Keratinocyte (primary cell): ENCODE measurements at regions not wholly inside any gene's neighbourhood (a gene's known extent, or its start where the extent isn't known, plus 50 kb on each side); places are given as distances from the start of the nearest gene placed in this dataset.

Source experiments
- DNase-seq: peaks from one replicate; pipeline ENCODE4 v3.0.0-alpha.2; 2011; ENCODE audit warnings: low read depth, missing footprints, low spot score
- FAIRE-seq: peaks from 2 replicates; lab custom pipeline; 2011; peaks lifted over from hg19 to GRCh38; lab: Jason Lieb, UNC
- H2AFZ ChIP-seq: 2 replicates; pipeline ENCODE4 v1.6.0; 2012; ENCODE audit warnings: low read length, control low read depth, inconsistent platforms; ENCODE audit not compliant: control insufficient read depth
- H3K27ac ChIP-seq: 2 replicates; pipeline ENCODE4 v1.5.1; 2011; ENCODE audit warnings: low read length; ENCODE audit not compliant: control insufficient read depth, insufficient read depth
- H3K27me3 ChIP-seq: 3 replicates; pipeline ENCODE4 v1.6.0; 2011; ENCODE audit warnings: low read length; ENCODE audit not compliant: control insufficient read depth, insufficient read depth; ENCODE audit errors: extremely low read depth
- H3K36me3 ChIP-seq, 2 experiments: 2 replicates in 1 of 2; 3 replicates in 1 of 2; pipeline ENCODE4 v1.5.1; 2011; ENCODE audit warnings: low read length in 2 of 2, mild to moderate bottlenecking in 1 of 2; ENCODE audit not compliant: control insufficient read depth in 2 of 2, insufficient read depth in 2 of 2; ENCODE audit errors: extremely low read depth in 1 of 2
- H3K4me1 ChIP-seq: 3 replicates; pipeline ENCODE4 v1.5.1; 2011; ENCODE audit warnings: low read length; ENCODE audit not compliant: control insufficient read depth, insufficient read depth; ENCODE audit errors: extremely low read depth
- H3K4me2 ChIP-seq: 3 replicates; pipeline ENCODE4 v1.6.0; 2011; ENCODE audit warnings: low read depth, low read length; ENCODE audit not compliant: control insufficient read depth, insufficient read depth; ENCODE audit errors: extremely low read depth
- H3K4me3 ChIP-seq, 3 experiments: fragments of 200-600 bp in 1 of 3; sonication (generic) in 1 of 3; 2 replicates in 2 of 3; 3 replicates in 1 of 3; pipeline ENCODE4 v1.5.1; 2011 to 2016; ENCODE audit warnings: low read length in 3 of 3, mild to moderate bottlenecking in 3 of 3, control low read depth in 2 of 3, inconsistent platforms in 1 of 3, low read depth in 1 of 3, mixed read lengths in 1 of 3, mixed run types in 1 of 3, moderate library complexity in 1 of 3; ENCODE audit not compliant: control insufficient read depth in 2 of 3, insufficient read depth in 2 of 3; ENCODE audit errors: extremely low read depth in 1 of 3
- H3K79me2 ChIP-seq: 2 replicates; pipeline ENCODE4 v1.6.0; 2012; ENCODE audit warnings: low read length; ENCODE audit not compliant: control insufficient read depth, insufficient read depth
- H3K9ac ChIP-seq: 3 replicates; pipeline ENCODE4 v1.6.0; 2011; ENCODE audit warnings: low read length; ENCODE audit not compliant: control insufficient read depth, insufficient read depth; ENCODE audit errors: extremely low read depth
- H3K9me1 ChIP-seq: 3 replicates; pipeline ENCODE4 v1.6.0; 2011; ENCODE audit warnings: low read length; ENCODE audit not compliant: control insufficient read depth, insufficient read depth; ENCODE audit errors: extremely low read depth
- H3K9me3 ChIP-seq: 2 replicates; pipeline ENCODE4 v1.5.1; 2012; ENCODE audit warnings: low read depth, low read length; ENCODE audit not compliant: control insufficient read depth
- H4K20me1 ChIP-seq: 3 replicates; pipeline ENCODE4 v1.6.0; 2011; ENCODE audit warnings: low read length; ENCODE audit not compliant: control insufficient read depth, insufficient read depth; ENCODE audit errors: extremely low read depth
- CTCF ChIP-seq, 3 experiments: IDR thresholded peaks in 1 of 3; conservative IDR thresholded peaks in 1 of 3; optimal IDR thresholded peaks in 1 of 3; 2 replicates in 2 of 3; 3 replicates in 1 of 3; pipeline versions ENCODE3 to v1.5.1; 2011; ENCODE audit warnings: low read length in 3 of 3, mild to moderate bottlenecking in 3 of 3, moderate library complexity in 2 of 3, control low read depth in 1 of 3, inconsistent platforms in 1 of 3; ENCODE audit not compliant: insufficient read depth in 2 of 3; ENCODE audit errors: extremely low read depth in 1 of 3
- EZH2 ChIP-seq: IDR thresholded peaks from one replicate; pipeline ENCODE4 v1.6.1; 2012; ENCODE audit warnings: inconsistent platforms, mild to moderate bottlenecking, low read length, moderate library complexity
- dilution Hi-C: fragments of 300-500 bp; cut with MboI; formaldehyde crosslinking; loops from one replicate; pipeline ENCODE4 v1.7.0; 2020; ENCODE audit warnings: low sequenced_read_pairs; ENCODE audit not compliant: extremely low pct_ligation_motif_present

- no peaks in the 10 kb centered on the region for H3K9me1 ChIP-seq
- H3K4me1 ChIP-seq = no peaks in the 10 kb centered on the region
- no peak overlapping the region for H3K27ac ChIP-seq
- H3K9ac ChIP-seq = no peak overlapping the region
- H3K79me2 ChIP-seq = no peaks in the 10 kb centered on the region
- no peak overlapping the region for H2AFZ ChIP-seq
- DNase-seq (no peak), FAIRE-seq (no peak)
- H3K36me3 ChIP-seq = no peaks in the 10 kb centered on the region
- H3K4me2 ChIP-seq = no peak overlapping the region
- no peak for TF ChIP-seq EZH2
- no peak for TF ChIP-seq CTCF (optimal IDR thresholded peaks at IDR 0.05 in 1 of 3, IDR thresholded peaks at IDR 0.05 in 1 of 3, conservative IDR thresholded peaks at IDR 0.05 in 1 of 3; ENCODE audit: extremely low read depth in 1 of 3, insufficient read depth in 2 of 3, low read length in 3 of 3)
- no peak overlapping the region for H3K4me3 ChIP-seq
- dilution Hi-C loops = no loop called here
- H3K27me3 ChIP-seq = no peaks in the 10 kb centered on the region
- no peaks in the 10 kb centered on the region for H4K20me1 ChIP-seq
- no peaks in the 10 kb centered on the region for H3K9me3 ChIP-seq
Measured at GRCh38 chr1:88404582-88404981, 279.5 kb upstream of the PKN2 start.

- Histone ChIP-seq H3K9me3 (no peaks in the 10 kb centered on the region), H3K4me3 (no peak overlapping the region), H3K9ac (no peak overlapping the region), H2AFZ (no peak overlapping the region), H4K20me1 (no peaks in the 10 kb centered on the region), H3K9me1 (no peaks in the 10 kb centered on the region), H3K27ac (no peak overlapping the region), H3K4me2 (no peak overlapping the region), H3K27me3 (no peaks in the 10 kb centered on the region), H3K4me1 (no peaks in the 10 kb centered on the region), H3K36me3 (no peaks in the 10 kb centered on the region), H3K79me2 (no peaks in the 10 kb centered on the region)
- TF ChIP-seq EZH2 (no peak), CTCF (optimal IDR thresholded peaks at IDR 0.05 in 1 of 3, IDR thresholded peaks at IDR 0.05 in 1 of 3, conservative IDR thresholded peaks at IDR 0.05 in 1 of 3; ENCODE audit: extremely low read depth in 1 of 3, insufficient read depth in 2 of 3, low read length in 3 of 3) (no peak)
- dilution Hi-C loops = no loop called here
- FAIRE-seq (no peak), DNase-seq (no peak)
Measured at GRCh38 chr1:88407248-88407647, 276.8 kb upstream of the PKN2 start.
